ENCODE measurements at regions not wholly inside any gene's neighbourhood (a gene's known extent, or its start where the extent isn't known, plus 50 kb on each side); places are given as distances from the start of the nearest gene placed in this dataset.

DNA sequence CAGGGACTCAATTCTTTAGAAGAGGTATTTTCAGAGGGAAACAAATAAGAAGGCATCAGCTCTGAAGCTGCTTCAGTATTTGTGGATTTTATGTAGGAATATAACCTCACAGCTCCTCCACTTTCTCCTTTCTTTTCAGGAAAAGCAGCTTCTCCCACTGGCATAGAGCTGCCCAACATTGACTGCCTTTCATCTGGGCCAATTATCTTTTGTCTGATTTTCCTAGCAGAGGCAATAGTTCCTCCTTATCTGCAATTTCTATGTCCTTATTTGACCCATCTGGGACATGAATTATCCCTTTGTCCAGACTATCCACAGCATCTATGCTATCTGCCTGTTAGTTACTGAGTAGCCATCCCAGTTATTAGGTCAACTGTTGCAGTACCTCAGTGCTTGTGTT is 1671.2 kb upstream of the ACO1 start:
- TF ChIP-seq, protein P1, sequence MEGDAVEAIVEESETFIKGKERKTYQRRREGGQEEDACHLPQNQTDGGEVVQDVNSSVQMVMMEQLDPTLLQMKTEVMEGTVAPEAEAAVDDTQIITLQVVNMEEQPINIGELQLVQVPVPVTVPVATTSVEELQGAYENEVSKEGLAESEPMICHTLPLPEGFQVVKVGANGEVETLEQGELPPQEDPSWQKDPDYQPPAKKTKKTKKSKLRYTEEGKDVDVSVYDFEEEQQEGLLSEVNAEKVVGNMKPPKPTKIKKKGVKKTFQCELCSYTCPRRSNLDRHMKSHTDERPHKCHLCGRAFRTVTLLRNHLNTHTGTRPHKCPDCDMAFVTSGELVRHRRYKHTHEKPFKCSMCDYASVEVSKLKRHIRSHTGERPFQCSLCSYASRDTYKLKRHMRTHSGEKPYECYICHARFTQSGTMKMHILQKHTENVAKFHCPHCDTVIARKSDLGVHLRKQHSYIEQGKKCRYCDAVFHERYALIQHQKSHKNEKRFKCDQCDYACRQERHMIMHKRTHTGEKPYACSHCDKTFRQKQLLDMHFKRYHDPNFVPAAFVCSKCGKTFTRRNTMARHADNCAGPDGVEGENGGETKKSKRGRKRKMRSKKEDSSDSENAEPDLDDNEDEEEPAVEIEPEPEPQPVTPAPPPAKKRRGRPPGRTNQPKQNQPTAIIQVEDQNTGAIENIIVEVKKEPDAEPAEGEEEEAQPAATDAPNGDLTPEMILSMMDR (IDR thresholded peaks at IDR 0.05): no peak
- TF ChIP-seq EZH2 (IDR thresholded peaks at IDR 0.05): no peak
- TF ChIP-seq EZH2phosphoT487 (IDR thresholded peaks at IDR 0.05): no peak

Measured in neural progenitor cell (in vitro differentiated cells).